ENCODE measurements at regions not wholly inside any gene's neighbourhood (a gene's known extent, or its start where the extent isn't known, plus 50 kb on each side); places are given as distances from the start of the nearest gene placed in this dataset.

GRCh38 chr2:128475427-128476211, 157.0 kb upstream of the HS6ST1 start:
- H3K4me3 ChIP-seq (ENCODE audit: low read depth, low read length) = no peak overlapping the region
- no peak overlapping the region for H3K27ac ChIP-seq
- no peak overlapping the region for H2AFZ ChIP-seq
- H3K9me3 ChIP-seq (ENCODE audit: control insufficient read depth, low read length) = no peaks in the 10 kb centered on the region
- H3K9ac ChIP-seq = no peak overlapping the region
- H3K4me1 ChIP-seq = peaks cover 9% of the 10 kb centered on the region
- no peaks in the 10 kb centered on the region for H3K36me3 ChIP-seq (ENCODE audit: control insufficient read depth, insufficient read depth, low read length)
- H3K27me3 ChIP-seq (ENCODE audit: control insufficient read depth, insufficient read depth, low read length) = no peaks in the 10 kb centered on the region
- no peak for TF ChIP-seq CTCF (IDR thresholded peaks at IDR 0.05)
- H3K4me2 ChIP-seq (ENCODE audit: low read length) = no peak overlapping the region
- H3K79me2 ChIP-seq = no peaks in the 10 kb centered on the region

- Histone ChIP-seq H3K4me3 (ENCODE audit: low read depth, low read length) (no peak overlapping the region), H3K4me2 (ENCODE audit: low read length) (no peak overlapping the region), H3K9ac (no peak overlapping the region), H3K27ac (no peak overlapping the region), H3K36me3 (ENCODE audit: control insufficient read depth, insufficient read depth, low read length) (no peaks in the 10 kb centered on the region), H3K4me1 (peaks cover 9% of the 10 kb centered on the region), H3K79me2 (no peaks in the 10 kb centered on the region), H3K27me3 (ENCODE audit: control insufficient read depth, insufficient read depth, low read length) (no peaks in the 10 kb centered on the region), H3K9me3 (ENCODE audit: control insufficient read depth, low read length) (peaks cover 3% of the 10 kb centered on the region), H2AFZ (no peak overlapping the region)
- TF ChIP-seq CTCF (IDR thresholded peaks at IDR 0.05) = no peak
These were observed 158.6 kb upstream of the HS6ST1 start for GRCh38 chr2:128477026-128477820.

GRCh38 chr2:128477891-128478290, 159.2 kb upstream of the HS6ST1 start:
- no peak for TF ChIP-seq CTCF (IDR thresholded peaks at IDR 0.05)
- Histone ChIP-seq H3K4me2 (ENCODE audit: low read length) (no peak overlapping the region), H3K4me1 (peaks cover 9% of the 10 kb centered on the region), H3K9me3 (ENCODE audit: control insufficient read depth, low read length) (peaks cover 3% of the 10 kb centered on the region), H3K4me3 (ENCODE audit: low read depth, low read length) (no peak overlapping the region), H3K79me2 (no peaks in the 10 kb centered on the region), H3K9ac (no peak overlapping the region), H3K36me3 (ENCODE audit: control insufficient read depth, insufficient read depth, low read length) (no peaks in the 10 kb centered on the region), H3K27ac (no peak overlapping the region), H3K27me3 (ENCODE audit: control insufficient read depth, insufficient read depth, low read length) (no peaks in the 10 kb centered on the region), H2AFZ (no peak overlapping the region)

GRCh38 chr2:128485761-128486639, 167.3 kb upstream of the HS6ST1 start:
- Histone ChIP-seq H3K4me1 (no peaks in the 10 kb centered on the region), H3K27ac (no peak overlapping the region), H3K9ac (no peak overlapping the region), H3K4me2 (ENCODE audit: low read length) (no peak overlapping the region), H2AFZ (no peak overlapping the region), H3K4me3 (ENCODE audit: low read depth, low read length) (no peak overlapping the region), H3K79me2 (no peaks in the 10 kb centered on the region), H3K27me3 (ENCODE audit: control insufficient read depth, insufficient read depth, low read length) (no peaks in the 10 kb centered on the region), H3K9me3 (ENCODE audit: control insufficient read depth, low read length) (peaks cover 3% of the 10 kb centered on the region), H3K36me3 (ENCODE audit: control insufficient read depth, insufficient read depth, low read length) (no peaks in the 10 kb centered on the region)
- TF ChIP-seq CTCF (IDR thresholded peaks at IDR 0.05) = no peak

Data from parathyroid adenoma (tissue), 2 donors.